ENCODE measurements at regions not wholly inside any gene's neighbourhood (a gene's known extent, or its start where the extent isn't known, plus 50 kb on each side); places are given as distances from the start of the nearest gene placed in this dataset.

DNA sequence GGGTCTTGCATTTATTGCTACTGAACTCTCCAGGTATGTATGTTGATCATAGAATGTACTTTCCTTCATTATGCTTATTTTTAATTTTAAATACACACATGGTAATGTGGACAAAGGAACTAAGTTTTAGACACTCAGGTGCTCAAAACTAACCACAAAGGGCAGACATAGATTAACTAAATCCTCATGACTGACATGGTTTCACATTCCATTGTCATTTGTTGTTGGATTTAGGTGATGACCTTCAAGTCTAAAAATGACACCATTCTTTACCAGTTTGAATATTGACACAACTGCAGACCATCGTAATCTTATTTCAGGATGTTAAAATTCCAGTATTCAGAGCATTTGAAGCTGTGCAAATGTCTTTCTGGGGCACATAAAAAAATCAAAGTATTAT lies 128.4 kb downstream of the BBS10 start:
- DNase-seq (ENCODE audit: low spot score) = no peak

- no peak for DNase-seq (ENCODE audit: low spot score)
Measured at GRCh38 chr12:76216585-76217472, 131.4 kb downstream of the BBS10 start.

DNA sequence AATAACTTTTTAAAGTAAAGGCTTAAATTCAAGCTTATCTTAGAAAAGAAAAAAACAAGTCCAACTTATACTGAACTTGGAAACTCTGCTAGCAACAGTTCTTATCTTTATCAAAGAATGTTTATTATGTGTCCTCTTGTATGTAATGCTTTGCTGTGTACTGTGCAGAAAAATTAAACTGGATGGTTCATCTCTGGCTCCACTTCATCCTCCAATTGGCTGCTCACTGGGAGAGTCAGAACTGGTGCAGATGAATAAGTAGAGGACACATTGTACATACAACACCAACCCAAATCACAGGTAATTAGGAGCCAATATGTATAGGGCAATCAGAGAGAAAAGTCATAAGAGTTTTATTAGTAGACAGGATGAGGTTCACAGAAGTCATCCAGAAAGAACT lies 123.6 kb upstream of the NAP1L1 start:
- no peak for DNase-seq (ENCODE audit: low spot score)

GRCh38 chr12:76206677-76207072 lies 122.2 kb upstream of the NAP1L1 start:
- no peak for DNase-seq (ENCODE audit: low spot score)

DNA sequence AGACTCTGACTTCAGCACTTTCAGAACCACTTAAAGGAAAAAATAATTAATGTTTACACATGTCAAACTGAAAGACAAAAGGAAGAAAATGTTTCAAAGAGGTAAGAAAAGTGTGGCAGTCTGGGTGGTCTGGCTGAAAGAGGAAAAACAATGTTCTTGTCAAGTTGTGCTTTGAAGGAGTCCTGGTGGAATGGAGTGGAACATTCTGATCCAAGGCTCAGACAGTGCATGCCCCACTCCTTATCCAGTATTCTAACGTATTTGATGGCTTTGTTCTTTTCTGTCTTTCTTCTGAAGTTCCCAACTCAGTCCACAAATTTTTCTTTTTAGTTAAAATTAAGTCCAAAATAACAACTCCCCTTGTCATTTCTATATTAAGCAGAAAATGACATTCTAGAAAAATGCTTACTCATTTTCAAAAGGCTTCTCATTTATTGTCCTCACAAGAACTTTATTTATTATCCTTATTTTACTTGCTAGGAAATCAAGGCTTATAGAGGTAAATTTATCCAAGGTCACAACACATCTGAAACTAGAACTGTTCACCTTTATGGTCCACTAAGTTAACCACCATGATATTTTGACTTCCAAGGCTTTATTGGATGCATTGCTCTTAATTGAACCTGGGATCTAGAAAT lies 121.7 kb upstream of the NAP1L1 start:
- DNase-seq (ENCODE audit: low spot score) = no peak

DNA sequence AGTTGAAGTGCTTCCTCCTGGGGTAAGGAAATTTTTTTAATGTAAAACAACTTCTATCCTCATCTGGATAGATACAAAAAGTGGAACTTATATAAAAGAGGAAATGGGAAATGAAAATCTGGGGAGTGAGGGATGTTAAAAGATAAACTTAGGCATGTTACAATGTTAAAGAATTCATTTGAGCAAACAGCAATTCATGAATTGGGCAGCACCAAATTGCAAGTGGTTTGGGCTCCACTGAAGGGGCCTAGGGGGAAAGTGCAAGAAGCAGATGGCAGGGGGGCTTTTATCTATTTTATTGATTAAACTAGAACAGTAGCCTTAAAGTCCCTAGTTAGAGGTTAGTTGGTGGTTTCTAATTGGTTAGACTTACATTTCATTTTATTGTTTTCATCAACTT lies 118.1 kb upstream of the NAP1L1 start:
- DNase-seq (ENCODE audit: low spot score) = no peak

- no peak for DNase-seq (ENCODE audit: low spot score)
Measured at GRCh38 chr12:76201758-76202157, 117.3 kb upstream of the NAP1L1 start.

DNA sequence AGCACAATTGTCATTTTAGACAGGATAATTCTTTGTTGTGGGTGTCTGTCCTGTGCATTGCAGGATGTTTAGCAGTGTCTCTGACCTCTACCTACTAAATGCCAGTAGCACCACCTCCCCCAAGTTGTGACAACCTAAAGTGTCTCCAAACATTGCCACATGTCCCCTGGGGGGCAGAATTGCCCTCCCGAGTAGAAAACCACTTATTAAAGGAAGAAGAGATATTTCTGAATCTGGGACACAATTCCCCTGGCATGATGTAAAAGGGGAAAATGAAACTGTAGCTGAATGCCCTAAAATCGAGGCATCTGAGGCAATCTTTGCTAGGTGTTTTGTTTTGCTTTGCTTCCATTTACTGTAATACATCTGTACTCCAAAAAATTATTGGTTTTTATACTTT lies 116.8 kb upstream of the NAP1L1 start:
- no peak for DNase-seq (ENCODE audit: low spot score)

DNA sequence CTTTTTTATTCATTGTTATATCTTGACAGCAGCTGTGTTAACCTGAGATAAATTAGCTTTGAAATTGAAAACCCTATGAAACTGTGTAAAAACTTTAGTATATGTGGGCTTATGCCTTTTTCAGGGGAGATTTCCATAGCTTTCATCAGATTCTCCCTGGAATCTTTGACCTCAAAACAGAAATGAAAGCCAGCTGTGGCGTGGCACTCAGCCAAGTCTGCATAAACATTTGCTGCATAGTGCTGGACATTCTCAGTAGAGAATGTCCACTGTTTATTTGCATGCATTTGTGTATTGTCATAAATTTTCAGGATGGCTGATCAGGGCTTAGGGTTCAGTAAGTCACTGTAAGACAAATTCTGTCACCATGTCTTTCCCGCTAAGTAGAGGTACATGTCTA lies 115.3 kb upstream of the NAP1L1 start:
- peak; percentile 46 for DNase-seq (ENCODE audit: low spot score)

DNA sequence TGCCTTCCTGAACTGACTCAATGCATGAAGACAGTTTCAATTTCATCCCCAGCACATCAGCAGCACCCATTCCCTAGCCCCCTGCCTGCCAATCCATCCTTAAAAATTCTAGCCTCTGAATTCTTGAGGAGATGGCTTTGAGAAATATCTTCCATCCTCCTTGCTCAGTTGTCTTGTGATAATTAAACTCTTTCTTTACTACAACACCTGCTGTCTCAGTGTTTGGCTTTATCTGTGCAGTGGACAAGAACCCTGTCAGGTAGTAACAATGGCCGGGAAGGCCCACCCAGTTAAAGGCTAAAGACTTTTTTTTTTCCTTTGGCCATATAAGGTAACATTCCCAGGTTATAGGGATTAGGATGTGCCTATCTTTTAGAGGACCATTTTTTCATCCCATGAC lies 114.4 kb upstream of the NAP1L1 start:
- no peak for DNase-seq (ENCODE audit: low spot score)

GRCh38 chr12:76197283-76197682 lies 112.8 kb upstream of the NAP1L1 start:
- DNase-seq (ENCODE audit: low spot score) = no peak

DNA sequence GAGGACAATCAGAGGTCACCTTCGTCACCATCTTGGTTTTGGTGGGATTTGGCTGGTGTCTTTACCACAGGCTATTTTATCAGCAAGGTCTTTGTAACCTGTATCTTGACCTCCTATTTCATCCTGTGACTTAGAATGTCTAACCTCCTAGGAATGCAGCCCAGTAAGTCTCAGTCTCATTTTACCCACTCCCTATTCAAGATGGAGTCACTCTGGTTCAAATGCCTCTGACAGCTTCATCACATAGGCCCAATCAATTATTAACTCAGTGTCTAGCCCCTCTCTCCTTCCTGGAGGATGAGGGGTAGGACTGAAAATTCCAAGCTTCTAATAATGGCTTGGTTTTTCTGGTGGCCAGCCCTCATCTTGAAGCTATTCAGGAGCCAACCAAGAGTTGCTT lies 111.4 kb upstream of the NAP1L1 start:
- DNase-seq (ENCODE audit: low spot score) = no peak

DNA sequence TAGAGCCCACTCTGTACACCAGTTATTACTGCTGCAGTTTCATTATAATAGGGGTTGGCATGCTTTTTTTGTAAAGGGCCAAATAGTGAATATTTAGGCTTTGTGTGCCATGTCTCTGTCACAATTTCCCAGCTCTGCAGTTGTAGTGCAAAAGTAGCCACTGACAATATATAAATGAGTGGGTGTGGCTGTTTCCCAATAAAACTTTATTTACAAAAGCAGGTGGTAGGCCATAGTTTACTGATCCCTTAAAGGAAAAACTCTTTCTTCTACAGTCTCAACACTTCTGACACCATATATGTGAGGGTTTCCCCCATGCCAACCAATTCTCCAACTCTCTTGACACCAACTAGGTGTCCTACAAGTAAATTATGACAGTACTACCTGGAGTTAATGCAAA lies 110.2 kb upstream of the NAP1L1 start:
- no peak for DNase-seq (ENCODE audit: low spot score)

DNA sequence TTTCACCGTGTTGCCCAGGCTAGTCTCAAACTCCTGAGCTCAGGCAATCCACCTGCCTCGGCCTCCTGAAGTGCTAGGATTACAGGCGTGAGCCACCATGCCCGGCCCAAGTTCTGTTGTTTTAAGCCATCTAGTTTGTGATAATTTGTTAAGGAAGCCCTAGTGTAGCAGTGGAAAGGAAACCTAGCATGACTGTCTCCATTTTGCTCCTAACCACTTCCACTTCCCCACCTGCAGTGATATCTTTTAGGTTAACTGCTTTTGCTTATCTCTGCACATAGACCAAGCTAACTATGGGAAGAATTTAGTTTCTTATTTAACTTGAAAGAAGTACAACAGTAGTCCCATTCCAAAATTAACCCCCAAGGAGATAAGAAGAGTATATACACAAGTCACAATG lies 109.5 kb upstream of the NAP1L1 start:
- DNase-seq (ENCODE audit: low spot score) = no peak

DNA sequence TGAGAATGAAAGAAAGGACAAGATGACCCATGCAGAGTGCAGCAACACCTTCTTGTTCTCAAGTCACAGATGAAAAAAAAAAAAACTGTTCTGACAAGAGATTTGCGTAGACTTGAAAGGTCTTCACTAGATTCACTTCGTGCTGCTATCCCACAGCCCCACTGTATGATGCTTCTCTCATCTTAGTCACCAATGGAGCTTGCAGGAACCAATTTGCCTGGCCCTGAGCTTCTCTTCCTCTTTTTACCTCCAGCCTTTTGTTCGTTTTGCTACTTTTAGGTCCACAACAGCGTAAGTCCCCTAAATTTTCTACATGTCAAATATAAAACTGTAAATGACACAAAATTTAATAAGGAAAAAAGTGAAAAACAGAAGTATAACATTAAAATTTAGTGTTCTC lies 107.9 kb upstream of the NAP1L1 start:
- no peak for DNase-seq (ENCODE audit: low spot score)

DNA sequence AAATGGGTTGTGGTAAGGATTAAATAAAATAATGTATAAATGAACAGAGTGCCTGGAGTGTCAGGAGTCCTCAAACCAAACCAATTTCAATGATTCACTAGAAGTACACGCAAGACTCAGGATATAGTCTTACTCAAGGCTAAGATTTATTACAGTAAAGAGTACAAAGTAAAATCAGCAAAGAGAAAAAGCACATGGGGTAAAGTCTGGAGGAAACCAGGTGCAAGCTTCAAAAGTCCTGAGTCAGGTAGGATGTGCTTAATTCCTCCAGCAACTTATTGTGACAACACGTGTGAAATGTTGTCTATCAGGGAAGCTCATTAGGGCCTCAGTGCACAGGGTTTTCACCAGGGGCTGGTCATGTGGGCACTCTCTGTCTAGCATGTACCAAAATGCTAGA lies 105.8 kb upstream of the NAP1L1 start:
- no peak for DNase-seq (ENCODE audit: low spot score)

DNA sequence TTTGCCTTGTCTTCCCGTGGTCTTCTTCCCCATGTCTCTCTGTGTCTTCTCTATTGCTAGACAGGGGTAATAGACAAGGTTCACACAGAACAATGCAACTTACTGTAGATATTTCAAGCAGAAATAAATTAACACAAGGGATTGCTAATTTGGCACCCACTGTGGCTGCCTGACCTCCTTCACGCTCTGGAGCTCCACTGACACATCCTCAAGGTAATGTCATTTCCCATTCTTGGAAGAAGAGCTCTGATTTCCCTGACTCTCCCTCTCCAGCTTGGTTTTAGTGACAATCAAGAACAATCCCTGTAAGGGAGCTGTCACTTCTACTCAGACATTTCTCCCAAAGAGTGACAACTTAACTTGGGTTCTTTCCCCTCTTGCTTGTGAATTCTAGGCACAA lies 105.4 kb upstream of the NAP1L1 start:
- no peak for DNase-seq (ENCODE audit: low spot score)

- no peak for DNase-seq (ENCODE audit: low spot score)
Measured at GRCh38 chr12:76187177-76187576, 102.7 kb upstream of the NAP1L1 start.

DNA sequence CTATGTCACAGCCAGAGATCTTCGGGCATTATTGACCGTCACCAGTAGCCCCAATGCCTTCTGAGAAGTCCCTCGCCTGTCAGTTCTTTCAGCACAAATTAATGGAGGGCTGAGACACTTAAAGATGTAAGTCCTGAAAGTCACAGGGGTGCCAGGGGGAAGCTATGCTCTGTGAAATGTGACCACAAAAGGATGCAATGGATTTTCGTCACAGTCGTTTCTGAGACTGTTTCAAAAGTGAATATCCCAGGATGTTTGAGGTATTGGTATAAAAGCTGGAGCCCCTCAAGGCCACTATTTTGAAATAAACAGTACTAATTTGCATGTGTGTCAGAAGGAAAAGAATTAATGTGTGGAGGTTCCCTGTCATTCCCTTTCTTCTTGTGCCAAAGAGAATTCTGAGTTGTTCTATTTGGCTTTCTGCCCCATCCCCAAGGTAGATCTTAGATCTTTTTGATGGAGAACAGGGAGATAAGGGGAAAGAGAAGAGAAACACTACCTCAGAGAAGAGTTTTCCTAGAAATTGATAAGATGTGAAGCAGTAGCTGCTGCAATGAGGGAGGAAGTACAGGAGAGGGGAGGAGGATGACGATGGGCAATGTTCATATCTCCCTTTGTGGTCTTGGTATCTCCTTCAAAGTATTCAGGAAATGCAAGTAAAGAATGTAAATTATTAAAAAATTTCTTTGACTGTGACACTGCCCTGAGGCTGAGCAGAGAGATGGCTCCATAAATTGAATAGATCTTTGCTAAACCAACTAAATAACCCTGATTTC lies 101.8 kb upstream of the NAP1L1 start:
- DNase-seq (ENCODE audit: low spot score) = no peak

DNA sequence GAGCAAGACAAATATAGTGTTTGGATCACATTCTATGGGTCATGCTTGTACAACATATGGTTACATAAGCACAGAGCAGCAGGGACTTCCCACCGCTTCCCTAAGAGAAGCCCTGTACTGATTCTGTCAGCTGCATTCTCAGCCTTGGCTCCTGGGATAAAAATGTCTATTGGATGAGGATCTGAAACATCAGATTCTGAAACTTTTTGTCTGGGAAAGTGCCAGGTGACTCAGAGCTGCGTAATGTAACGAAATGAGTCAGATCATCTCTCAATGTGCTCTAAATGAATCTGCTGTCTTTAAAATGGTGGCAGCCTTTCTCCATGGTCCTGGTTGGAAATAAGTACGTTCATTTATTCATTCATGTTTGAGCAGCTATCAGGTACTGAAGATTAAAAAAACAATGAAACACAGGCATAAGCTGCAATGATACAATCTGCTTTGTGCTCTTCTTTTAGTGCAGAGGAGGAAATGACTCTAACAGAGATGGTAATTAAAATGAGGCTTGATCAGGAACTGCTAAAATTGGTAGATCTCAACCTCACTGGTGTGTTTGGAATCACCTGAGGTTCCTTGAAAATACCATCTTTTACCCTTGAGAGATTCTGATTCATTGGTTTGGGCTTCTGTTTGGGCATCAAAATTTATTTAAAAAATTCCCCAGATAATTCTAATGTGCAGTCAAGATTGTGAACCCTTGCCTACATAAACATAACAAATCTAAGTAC lies 99.1 kb upstream of the NAP1L1 start:
- DNase-seq (ENCODE audit: low spot score) = peak; percentile 64

GRCh38 chr12:76180401-76181277 lies 96.2 kb upstream of the NAP1L1 start:
- DNase-seq (ENCODE audit: low spot score) = no peak
